ENCODE measurements at regions not wholly inside any gene's neighbourhood (a gene's known extent, or its start where the extent isn't known, plus 50 kb on each side); places are given as distances from the start of the nearest gene placed in this dataset.

- Histone ChIP-seq H3K27ac (peak overlapping the region in 1 of 4 donors; percentile 23), H3K9me3 (no peaks in the 10 kb centered on the region), H3K4me3 (no peak overlapping the region), H3K4me1 (peaks cover 9% of the 10 kb centered on the region), H3K27me3 (no peaks in the 10 kb centered on the region), H3K36me3 (replicated peaks in 1 of 2; ENCODE audit: insufficient read depth in 1 of 2, low read depth in 2 of 2) (no peaks in the 10 kb centered on the region)
- TF ChIP-seq POLR2A (IDR thresholded peaks at IDR 0.05) = no peak
- no peak for TF ChIP-seq CTCF (IDR thresholded peaks at IDR 0.05)
- ATAC-seq (peak; percentile 18), DNase-seq (no peak)
- 17 to 21% methylated on average over 3 of the region's 3 CpGs for WGBS, 2 donors
- intact Hi-C loops (cut with DNase I) = no loop called here
Measured at GRCh38 chr16:80151722-80152111, 389.1 kb upstream of the DYNLRB2 start.

GRCh38 chr16:80150978-80151721 is 389.6 kb upstream of the DYNLRB2 start:
- H3K27ac ChIP-seq = no peak overlapping the region
- no peaks in the 10 kb centered on the region for H3K9me3 ChIP-seq
- no peaks in the 10 kb centered on the region for H3K36me3 ChIP-seq (replicated peaks in 1 of 2; ENCODE audit: insufficient read depth in 1 of 2, low read depth in 2 of 2)
- intact Hi-C loops (cut with DNase I) = no loop called here
- DNase-seq (no peak), ATAC-seq (no peak)
- no peak overlapping the region for H3K4me3 ChIP-seq
- TF ChIP-seq CTCF (IDR thresholded peaks at IDR 0.05) = no peak
- no peak for TF ChIP-seq POLR2A (IDR thresholded peaks at IDR 0.05)
- 67 to 77% methylated on average over 3 of the region's 3 CpGs for WGBS, 2 donors
- H3K27me3 ChIP-seq = no peaks in the 10 kb centered on the region
- peaks cover 9% of the 10 kb centered on the region for H3K4me1 ChIP-seq

- Histone ChIP-seq H3K27ac (no peak overlapping the region), H3K36me3 (replicated peaks in 1 of 2; ENCODE audit: insufficient read depth in 1 of 2, low read depth in 2 of 2) (no peaks in the 10 kb centered on the region), H3K9me3 (no peaks in the 10 kb centered on the region), H3K4me1 (peaks cover 9% of the 10 kb centered on the region), H3K4me3 (no peak overlapping the region), H3K27me3 (no peaks in the 10 kb centered on the region)
- no peak for DNase-seq
- TF ChIP-seq POLR2A (IDR thresholded peaks at IDR 0.05) = no peak
- TF ChIP-seq CTCF (IDR thresholded peaks at IDR 0.05) = no peak
- no peak for ATAC-seq
- intact Hi-C loops (cut with DNase I) = no loop called here
- WGBS, 2 donors = 69 to 77% methylated on average over 3 of the region's 3 CpGs
Measured at GRCh38 chr16:80148826-80149225, 392.0 kb upstream of the DYNLRB2 start.

GRCh38 chr16:80147026-80147655 is 393.7 kb upstream of the DYNLRB2 start:
- Histone ChIP-seq H3K9me3 (no peaks in the 10 kb centered on the region), H3K27ac (no peak overlapping the region), H3K36me3 (replicated peaks in 1 of 2; ENCODE audit: insufficient read depth in 1 of 2, low read depth in 2 of 2) (no peaks in the 10 kb centered on the region), H3K27me3 (no peaks in the 10 kb centered on the region), H3K4me1 (peaks cover 5% of the 10 kb centered on the region), H3K4me3 (no peak overlapping the region)
- intact Hi-C loops (cut with DNase I) = no loop called here
- ATAC-seq (no peak), DNase-seq (no peak)
- WGBS, 2 donors = 51 to 55% methylated on average over 8 of the region's 8 CpGs
- TF ChIP-seq CTCF (IDR thresholded peaks at IDR 0.05) = no peak
- no peak for TF ChIP-seq POLR2A (IDR thresholded peaks at IDR 0.05)

- ATAC-seq = no peak
- intact Hi-C loops (cut with DNase I) = no loop called here
- H3K4me1 ChIP-seq = no peaks in the 10 kb centered on the region
Measured at GRCh38 chr16:80144191-80144590, 396.6 kb upstream of the DYNLRB2 start.

More at GRCh38 chr16:80144191-80144590, 396.6 kb upstream of the DYNLRB2 start:
- Histone ChIP-seq H3K4me3 (no peak overlapping the region), H3K9me3 (no peaks in the 10 kb centered on the region), H3K27me3 (no peaks in the 10 kb centered on the region), H3K36me3 (replicated peaks in 1 of 2; ENCODE audit: insufficient read depth in 1 of 2, low read depth in 2 of 2) (no peaks in the 10 kb centered on the region), H3K27ac (no peak overlapping the region)
- no peak for DNase-seq
- TF ChIP-seq CTCF (IDR thresholded peaks at IDR 0.05) (no peak), POLR2A (IDR thresholded peaks at IDR 0.05) (no peak)
